SK-N-SH (cell line): ENCODE measurements at regions not wholly inside any gene's neighbourhood (a gene's known extent, or its start where the extent isn't known, plus 50 kb on each side); places are given as distances from the start of the nearest gene placed in this dataset.

Source experiments
- CTCF ChIP-seq: fragments of 200-600 bp; sonication (generic); IDR thresholded peaks from 2 replicates; pipeline ENCODE4 v1.6.1; 2017; ENCODE audit warnings: antibody characterized with exemption, mild to moderate bottlenecking, moderate library complexity
- FOSL2 ChIP-seq: IDR thresholded peaks from 2 replicates; pipeline ENCODE4 v1.4.0; 2012; ENCODE audit warnings: low read depth, mild to moderate bottlenecking, moderate library complexity, borderline replicate concordance
- GABPA ChIP-seq: IDR thresholded peaks from 2 replicates; pipeline ENCODE4 v1.4.0; 2012; ENCODE audit warnings: low read depth, mild to moderate bottlenecking
- IRF3 ChIP-seq: fragments of 150-350 bp; IDR thresholded peaks from 2 replicates; pipeline ENCODE4 v1.6.1; 2016; ENCODE audit warnings: mild to moderate bottlenecking, low read depth, low read length
- NRF1 ChIP-seq: IDR thresholded peaks from 2 replicates; pipeline ENCODE4 v1.6.1; 2012; ENCODE audit warnings: low read depth, mild to moderate bottlenecking, low read length
- REST ChIP-seq: IDR thresholded peaks from 2 replicates; pipeline ENCODE4 v1.6.1; 2012; ENCODE audit warnings: mild to moderate bottlenecking, low read depth, low read length, moderate library complexity
- SIN3A ChIP-seq: IDR thresholded peaks from 2 replicates; pipeline ENCODE4 v1.6.1; 2012; ENCODE audit warnings: low read depth, mild to moderate bottlenecking, low read length, moderate library complexity, borderline replicate concordance
- USF2 ChIP-seq: fragments of 150-350 bp; IDR thresholded peaks from 2 replicates; pipeline ENCODE4 v1.6.1; 2017; ENCODE audit warnings: antibody characterized with exemption, low read length, low read depth, borderline replicate concordance

GRCh38 chr4:85210353-85210752 lies 243.9 kb upstream of the WDFY3 start:
- no peak for TF ChIP-seq CTCF
- no peak for TF ChIP-seq USF2
- no peak for TF ChIP-seq SIN3A
- no peak for TF ChIP-seq GABPA
- TF ChIP-seq NRF1, result no peak
- TF ChIP-seq IRF3, result no peak
- no peak for TF ChIP-seq REST
- no peak for TF ChIP-seq FOSL2
